ENCODE measurements at regions not wholly inside any gene's neighbourhood (a gene's known extent, or its start where the extent isn't known, plus 50 kb on each side); places are given as distances from the start of the nearest gene placed in this dataset.

GRCh38 chr18:56495884-56496283 lies 142.5 kb downstream of the TXNL1 start:
- TF ChIP-seq, protein P1, sequence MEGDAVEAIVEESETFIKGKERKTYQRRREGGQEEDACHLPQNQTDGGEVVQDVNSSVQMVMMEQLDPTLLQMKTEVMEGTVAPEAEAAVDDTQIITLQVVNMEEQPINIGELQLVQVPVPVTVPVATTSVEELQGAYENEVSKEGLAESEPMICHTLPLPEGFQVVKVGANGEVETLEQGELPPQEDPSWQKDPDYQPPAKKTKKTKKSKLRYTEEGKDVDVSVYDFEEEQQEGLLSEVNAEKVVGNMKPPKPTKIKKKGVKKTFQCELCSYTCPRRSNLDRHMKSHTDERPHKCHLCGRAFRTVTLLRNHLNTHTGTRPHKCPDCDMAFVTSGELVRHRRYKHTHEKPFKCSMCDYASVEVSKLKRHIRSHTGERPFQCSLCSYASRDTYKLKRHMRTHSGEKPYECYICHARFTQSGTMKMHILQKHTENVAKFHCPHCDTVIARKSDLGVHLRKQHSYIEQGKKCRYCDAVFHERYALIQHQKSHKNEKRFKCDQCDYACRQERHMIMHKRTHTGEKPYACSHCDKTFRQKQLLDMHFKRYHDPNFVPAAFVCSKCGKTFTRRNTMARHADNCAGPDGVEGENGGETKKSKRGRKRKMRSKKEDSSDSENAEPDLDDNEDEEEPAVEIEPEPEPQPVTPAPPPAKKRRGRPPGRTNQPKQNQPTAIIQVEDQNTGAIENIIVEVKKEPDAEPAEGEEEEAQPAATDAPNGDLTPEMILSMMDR (IDR thresholded peaks at IDR 0.05): no peak
- no peak for TF ChIP-seq EZH2 (IDR thresholded peaks at IDR 0.05)
